VCaP (cell line): ENCODE measurements at regions not wholly inside any gene's neighbourhood (a gene's known extent, or its start where the extent isn't known, plus 50 kb on each side); places are given as distances from the start of the nearest gene placed in this dataset.

Experiments
- H3K27ac ChIP-seq: fragments of 450-650 bp; 2 replicates; pipeline ENCODE4 v1.5.1; 2017
- CTCF ChIP-seq: fragments of 450-650 bp; conservative IDR thresholded peaks from 2 replicates; pipeline ENCODE4 v1.5.1; 2017; ENCODE audit warnings: mild to moderate bottlenecking, moderate library complexity

- H3K27ac ChIP-seq, result no peak overlapping the region
- TF ChIP-seq CTCF, result no peak
These were observed 245.9 kb upstream of the HSF2 start for GRCh38 chr6:122153557-122153956.

- no peak for TF ChIP-seq CTCF
- H3K27ac ChIP-seq, result no peak overlapping the region
These were observed 245.3 kb upstream of the HSF2 start for GRCh38 chr6:122154155-122154554.

- no peak for TF ChIP-seq CTCF
- no peak overlapping the region for H3K27ac ChIP-seq
These were observed 244.4 kb upstream of the HSF2 start for GRCh38 chr6:122154912-122155575.

GRCh38 chr6:122161136-122161535, 238.3 kb upstream of the HSF2 start:
- H3K27ac ChIP-seq, result no peak overlapping the region

GRCh38 chr6:122165014-122165413, 234.4 kb upstream of the HSF2 start:
- TF ChIP-seq CTCF, result no peak
- no peak overlapping the region for H3K27ac ChIP-seq

More at GRCh38 chr6:122161136-122161535, 238.3 kb upstream of the HSF2 start:
- TF ChIP-seq CTCF, result no peak

GRCh38 chr6:122170274-122170673, 229.2 kb upstream of the HSF2 start:
- TF ChIP-seq CTCF, result no peak
- no peak overlapping the region for H3K27ac ChIP-seq

- no peak for TF ChIP-seq CTCF
- H3K27ac ChIP-seq, result no peak overlapping the region
These were observed 220.5 kb upstream of the HSF2 start for GRCh38 chr6:122178988-122179387.
